SK-N-MC (cell line): ENCODE measurements at regions not wholly inside any gene's neighbourhood (a gene's known extent, or its start where the extent isn't known, plus 50 kb on each side); places are given as distances from the start of the nearest gene placed in this dataset.
"Not testable (repeated sequence)": the region's sequence is repeated elsewhere in the genome, so short reads cannot be mapped to it uniquely, and the experiment has no call there.

Experiments used
- EZH2 ChIP-seq: fragments of 200-600 bp; sonication (generic); IDR thresholded peaks from one replicate; pipeline ENCODE4 v1.6.1; 2017; ENCODE audit warnings: antibody characterized with exemption
- FOXP2 ChIP-seq: optimal IDR thresholded peaks from 2 replicates; pipeline ENCODE3; 2011; ENCODE audit warnings: mild to moderate bottlenecking, moderate library complexity; ENCODE audit not compliant: insufficient read depth; ENCODE audit errors: extremely low read length, control extremely low read depth
- POLR2AphosphoS5 ChIP-seq: IDR thresholded peaks from 2 replicates; pipeline ENCODE4 v1.6.1; 2012; ENCODE audit warnings: mild to moderate bottlenecking, low read depth, low read length, borderline replicate concordance

DNA sequence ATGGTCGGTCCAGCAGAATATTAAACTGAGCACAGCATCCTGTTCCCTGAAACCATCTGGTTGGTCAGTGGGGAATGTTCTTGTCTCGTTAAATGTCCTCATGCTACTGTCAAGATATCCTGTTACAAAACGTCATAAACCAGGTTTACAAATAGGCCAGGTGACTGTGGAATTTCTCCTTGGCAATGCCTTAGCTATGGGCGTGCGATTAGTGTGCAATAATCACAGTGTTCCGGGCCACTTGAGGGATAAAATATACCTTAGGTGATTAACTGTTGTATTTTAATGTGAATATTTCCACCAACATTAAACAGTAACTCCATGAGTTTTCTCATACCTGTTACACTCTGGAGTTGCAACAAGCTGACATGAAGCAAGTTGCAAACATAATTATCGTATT is 223.1 kb upstream of the FRG2C start:
- not testable (repeated sequence) for TF ChIP-seq POLR2AphosphoS5, EZH2, FOXP2
